NCI-H1105 treated with DMSO at 0.1 percent for 48 hours (cell line): ENCODE measurements at regions not wholly inside any gene's neighbourhood (a gene's known extent, or its start where the extent isn't known, plus 50 kb on each side); places are given as distances from the start of the nearest gene placed in this dataset.
"Not testable (repeated sequence)": the region's sequence is repeated elsewhere in the genome, so short reads cannot be mapped to it uniquely, and the experiment has no call there.

ENCODE experiments used
- DNase-seq: peaks from one replicate; lab custom pipeline; 2025; lab: John Stamatoyannopoulos, UW

DNA sequence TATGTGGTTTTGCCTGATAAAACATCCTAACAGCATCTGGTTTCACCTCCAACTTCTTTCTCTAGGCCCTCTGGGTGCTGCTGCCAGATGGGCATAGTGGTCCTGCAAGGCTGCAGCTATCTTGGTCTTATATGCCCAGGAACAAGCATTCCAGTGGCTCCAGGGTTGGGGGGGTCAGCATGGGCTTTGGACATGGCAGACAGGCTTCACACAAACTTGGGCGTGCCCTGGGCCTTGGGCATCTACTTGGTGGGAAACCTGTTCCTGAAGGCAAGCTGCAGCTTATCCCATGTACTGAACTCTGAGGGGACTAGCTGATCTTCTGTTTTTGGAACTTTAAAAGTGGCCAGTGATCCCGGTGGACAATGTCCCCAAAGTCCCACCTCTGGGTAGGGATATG lies 54.9 kb upstream of the ZNF678 start:
- DNase-seq: no peak

DNA sequence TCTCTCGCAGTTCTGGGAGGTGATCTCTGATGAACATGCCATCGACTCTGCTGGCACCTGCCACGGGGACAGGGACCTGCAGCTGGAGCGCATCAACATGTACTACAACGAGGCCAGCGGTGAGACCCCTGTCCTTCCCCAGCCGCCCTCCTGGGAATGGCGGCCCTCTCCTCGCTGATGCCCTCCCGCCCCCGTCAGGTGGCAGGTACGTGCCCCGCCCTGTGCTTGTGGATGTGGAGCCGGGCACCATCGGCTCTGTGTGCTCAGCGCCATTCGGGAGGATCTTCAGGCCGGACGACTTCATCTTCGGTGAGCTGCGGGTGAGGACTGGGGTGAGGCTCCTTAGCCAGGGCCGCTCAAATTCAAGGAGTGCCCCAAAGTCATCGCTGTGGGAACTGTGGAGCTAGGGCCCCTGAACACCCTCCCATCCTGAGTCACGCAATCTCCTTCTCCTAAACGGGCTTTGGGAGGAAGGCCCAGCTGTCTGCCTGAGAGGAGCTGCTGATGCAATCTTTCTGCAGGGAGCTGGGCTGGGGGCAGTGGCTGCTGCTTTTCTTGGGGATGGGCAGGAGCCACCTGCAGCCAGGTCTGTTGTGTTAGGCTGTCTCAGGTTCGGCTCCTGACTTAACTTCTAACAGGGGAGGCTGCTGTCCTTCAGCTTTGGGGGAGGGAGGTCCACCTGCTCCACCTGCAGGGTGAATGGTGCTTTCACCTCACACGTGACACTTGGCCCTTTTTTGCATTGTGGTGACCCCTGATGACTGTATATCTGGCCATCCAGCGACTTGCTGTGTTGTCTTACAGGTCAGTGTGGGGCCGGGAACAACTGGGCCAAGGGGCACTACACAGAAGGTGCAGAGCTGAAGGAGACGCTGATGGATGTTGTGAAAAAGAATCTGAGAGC lies 56.6 kb upstream of the ZNF678 start:
- DNase-seq: not testable (repeated sequence)

DNA sequence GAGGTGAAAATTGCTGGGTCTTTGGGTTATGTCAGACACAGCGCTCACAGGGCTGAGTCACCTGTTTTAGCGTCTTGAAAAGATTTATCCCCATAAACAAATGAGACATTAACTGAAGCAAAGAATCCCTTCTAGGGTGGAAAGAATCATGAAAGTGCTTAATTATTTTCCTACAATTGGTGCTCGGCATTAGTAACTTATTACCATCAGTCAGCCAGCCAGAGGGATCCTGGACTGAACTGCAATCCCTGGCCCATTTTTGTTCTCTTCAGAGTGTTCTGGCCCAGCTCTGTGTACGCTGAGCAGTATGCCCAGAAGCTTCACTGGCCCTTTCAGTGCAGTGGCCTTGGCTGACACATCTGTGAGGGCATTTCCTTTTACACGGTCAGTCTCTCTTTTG lies 67.3 kb upstream of the ZNF678 start:
- DNase-seq: not testable (repeated sequence)

DNA sequence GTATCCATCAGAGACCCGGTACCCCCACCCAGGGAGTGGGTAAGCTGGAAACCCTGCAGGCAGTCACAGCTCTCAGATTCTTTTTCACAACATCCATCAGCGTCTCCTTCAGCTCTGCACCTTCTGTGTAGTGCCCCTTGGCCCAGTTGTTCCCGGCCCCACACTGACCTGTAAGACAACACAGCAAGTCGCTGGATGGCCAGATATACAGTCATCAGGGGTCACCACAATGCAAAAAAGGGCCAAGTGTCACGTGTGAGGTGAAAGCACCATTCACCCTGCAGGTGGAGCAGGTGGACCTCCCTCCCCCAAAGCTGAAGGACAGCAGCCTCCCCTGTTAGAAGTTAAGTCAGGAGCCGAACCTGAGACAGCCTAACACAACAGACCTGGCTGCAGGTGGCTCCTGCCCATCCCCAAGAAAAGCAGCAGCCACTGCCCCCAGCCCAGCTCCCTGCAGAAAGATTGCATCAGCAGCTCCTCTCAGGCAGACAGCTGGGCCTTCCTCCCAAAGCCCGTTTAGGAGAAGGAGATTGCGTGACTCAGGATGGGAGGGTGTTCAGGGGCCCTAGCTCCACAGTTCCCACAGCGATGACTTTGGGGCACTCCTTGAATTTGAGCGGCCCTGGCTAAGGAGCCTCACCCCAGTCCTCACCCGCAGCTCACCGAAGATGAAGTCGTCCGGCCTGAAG lies 69.3 kb upstream of the ZNF678 start:
- DNase-seq: not testable (repeated sequence)

DNA sequence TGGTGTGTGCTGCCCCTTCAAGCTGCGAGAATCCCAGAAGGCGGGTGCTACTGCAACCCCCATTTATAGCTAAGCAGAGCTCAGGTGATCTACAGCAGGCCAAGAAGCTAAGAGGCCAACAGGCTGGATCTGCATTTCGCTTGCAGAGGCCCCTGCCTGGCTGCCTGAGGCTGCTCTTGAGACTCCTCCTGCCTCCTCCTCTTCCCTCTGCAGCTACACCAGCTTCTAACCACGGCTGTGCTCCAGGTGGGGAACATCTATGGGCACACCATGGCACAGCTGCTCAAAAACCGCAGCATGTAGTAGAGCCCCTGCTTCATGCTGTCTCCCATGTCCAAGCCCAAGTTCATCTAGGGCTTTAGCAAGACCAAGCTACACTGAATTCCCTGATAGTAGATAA lies 72.9 kb upstream of the ZNF678 start:
- DNase-seq: no peak

DNA sequence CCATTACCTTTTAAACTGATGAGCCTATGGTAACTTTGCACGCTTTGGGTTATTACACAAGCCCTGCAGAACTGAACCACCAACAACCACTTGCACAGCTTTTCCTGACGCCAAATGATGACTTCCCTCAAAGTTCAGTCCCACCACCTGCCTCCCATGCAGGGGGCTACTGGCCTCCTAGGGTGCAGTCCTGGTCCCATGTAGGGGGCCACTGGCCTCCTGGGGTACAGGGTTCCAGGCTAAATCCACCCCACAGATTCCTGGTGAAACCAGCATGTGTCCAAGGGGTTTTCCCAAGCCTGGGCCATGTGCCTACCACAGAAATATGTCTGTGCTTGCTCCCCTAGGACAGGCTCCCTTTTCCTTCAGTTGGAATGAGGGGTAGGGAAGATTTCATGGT lies 73.4 kb upstream of the ZNF678 start:
- DNase-seq: no peak

DNA sequence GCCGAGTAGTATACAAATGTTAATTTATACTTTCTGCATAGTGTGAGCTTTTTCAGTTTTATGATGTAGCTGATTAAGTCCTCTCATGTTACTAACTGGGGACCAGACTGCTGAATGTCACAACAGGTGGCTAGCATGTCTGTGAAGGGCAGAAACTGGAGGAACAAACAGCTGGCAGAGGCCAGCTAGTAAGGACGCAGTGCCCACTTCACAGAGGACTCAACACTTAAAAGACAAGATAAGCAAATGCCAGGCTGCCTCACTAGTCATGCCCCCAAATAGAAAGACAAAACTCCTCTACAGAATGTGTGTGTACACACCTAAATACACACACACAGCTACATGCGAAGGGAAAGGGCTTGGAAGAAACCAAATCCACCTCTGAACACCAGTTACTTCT lies 73.8 kb upstream of the ZNF678 start:
- DNase-seq: no peak

DNA sequence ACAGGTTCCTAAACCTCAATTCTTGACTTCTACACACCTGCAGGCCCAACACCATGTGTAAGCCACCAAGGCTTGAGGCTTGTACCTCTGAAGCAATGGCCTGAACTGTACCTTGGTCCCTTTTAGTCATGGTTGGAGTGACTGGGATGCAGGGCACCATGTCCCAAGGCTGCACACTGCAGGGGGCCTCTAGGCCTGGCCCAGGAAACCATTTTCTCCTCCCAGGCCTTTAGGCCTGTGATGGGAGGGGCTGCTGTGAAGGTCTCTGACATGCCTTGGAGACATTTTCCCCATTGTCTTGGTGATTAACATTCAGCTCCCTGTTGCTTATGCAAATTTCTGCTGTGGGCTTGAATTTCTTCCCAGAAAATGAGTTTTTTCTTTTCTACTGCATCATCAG lies 75.8 kb upstream of the ZNF678 start:
- no peak for DNase-seq

DNA sequence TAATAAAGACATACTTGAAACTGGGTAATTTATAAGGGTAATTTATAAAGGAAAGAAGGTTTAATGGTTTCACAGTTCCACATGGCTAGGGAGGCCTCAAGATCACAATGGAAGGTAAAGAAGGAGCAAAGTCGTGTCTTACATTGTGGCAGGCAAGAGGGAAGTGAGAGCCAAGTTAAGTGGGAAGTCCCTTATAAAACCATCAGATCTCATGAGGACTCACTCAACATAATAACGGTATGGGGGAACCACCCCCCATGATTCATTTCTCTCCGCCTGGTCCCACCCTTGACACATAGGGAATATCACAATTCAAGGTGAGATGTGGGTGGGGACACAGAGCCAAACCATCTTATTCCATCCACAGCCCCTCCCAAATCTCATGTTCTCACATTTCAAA lies 76.8 kb upstream of the ZNF678 start:
- no peak for DNase-seq

DNA sequence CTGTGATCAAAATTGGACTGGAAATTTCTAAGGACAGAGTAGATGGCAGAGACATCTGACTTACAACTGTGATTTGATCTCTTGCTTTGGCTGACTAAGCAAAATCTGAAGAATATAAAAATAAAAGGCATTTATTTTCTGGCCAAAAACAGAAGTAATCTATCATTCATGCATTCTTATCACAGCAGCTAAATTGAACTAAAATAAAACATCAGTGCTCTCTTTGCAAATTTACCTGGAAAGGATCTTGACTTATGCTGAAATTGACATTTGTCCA lies 81.4 kb upstream of the ZNF678 start:
- DNase-seq: no peak

DNA sequence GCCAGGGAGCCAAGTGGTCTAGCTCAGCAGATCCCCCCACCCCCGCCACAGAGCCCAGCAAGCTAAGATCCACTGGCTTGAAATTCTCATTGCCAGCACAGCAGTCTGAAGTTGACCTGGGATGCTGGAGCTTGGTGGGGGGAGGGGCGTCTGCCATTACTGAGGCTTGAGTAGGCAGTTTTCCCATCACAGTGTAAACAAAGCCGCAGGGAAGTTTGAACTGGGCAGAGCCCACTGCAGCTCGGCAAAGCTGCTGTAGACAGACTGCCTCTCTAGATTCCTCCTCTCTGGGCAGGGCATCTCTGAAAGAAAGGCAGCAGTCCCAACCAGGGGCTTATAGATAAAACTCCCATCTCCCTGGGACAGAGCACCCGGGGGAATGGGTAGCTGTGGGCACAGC lies 89.3 kb upstream of the ZNF678 start:
- DNase-seq: not testable (repeated sequence)

DNA sequence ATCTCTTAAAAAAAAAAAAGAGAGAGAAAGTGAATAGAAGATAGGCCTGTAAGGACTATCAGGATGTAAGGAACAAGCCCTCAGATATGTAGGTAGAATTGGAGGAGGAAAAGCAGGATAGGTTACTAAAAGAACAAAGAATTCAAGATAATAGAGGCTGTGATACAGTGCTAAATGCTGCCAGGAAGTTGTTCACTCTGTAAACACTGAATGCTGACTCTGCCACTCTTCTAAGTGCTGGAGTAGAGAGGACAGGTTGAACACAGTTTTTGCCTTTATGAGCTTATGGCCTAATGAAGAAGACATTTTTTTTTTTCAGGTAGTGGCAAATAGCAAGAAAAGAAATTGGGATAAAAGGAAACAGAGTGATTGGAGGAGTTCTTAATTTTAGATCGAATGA lies 90.6 kb upstream of the ZNF678 start:
- DNase-seq: no peak

DNA sequence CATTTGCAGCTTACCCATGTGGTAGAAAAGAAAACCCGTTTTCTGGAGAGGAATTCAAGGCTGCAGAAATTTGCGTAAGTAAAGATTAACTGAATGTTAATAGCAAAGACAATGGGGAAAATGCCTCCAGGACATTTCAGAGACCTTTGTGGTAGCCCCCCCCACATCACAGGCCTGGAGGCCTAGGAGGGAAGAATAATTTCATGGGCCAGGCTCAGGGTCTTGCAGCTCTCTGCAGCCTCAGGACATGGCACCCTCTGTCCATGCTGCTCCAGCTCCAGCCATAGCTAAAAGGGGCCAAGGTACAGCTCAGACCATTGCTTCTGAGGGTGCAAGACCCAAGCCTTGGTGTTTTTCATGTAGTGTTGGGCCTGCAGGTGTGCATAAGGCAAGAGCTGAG lies 92.7 kb upstream of the ZNF678 start:
- DNase-seq: no peak

DNA sequence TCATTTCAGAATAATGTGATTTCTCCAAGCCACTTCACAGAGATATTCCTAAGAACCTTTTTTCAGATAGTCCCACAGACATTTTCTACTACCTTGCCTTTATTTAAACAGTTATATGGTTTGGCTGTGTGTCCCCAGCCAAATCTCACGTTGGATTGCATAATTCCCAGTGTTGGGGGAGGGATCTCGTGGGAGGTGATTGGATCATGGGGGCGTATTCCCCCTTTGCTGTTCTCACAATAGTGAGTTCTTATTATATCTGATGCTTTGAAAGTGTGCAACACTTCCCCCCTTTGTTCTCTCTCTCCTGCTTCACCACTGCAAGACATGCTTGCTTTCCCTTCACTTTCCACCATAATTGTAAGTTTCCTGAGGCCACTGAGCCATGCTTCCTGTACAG lies 93.6 kb upstream of the ZNF678 start:
- no peak for DNase-seq

DNA sequence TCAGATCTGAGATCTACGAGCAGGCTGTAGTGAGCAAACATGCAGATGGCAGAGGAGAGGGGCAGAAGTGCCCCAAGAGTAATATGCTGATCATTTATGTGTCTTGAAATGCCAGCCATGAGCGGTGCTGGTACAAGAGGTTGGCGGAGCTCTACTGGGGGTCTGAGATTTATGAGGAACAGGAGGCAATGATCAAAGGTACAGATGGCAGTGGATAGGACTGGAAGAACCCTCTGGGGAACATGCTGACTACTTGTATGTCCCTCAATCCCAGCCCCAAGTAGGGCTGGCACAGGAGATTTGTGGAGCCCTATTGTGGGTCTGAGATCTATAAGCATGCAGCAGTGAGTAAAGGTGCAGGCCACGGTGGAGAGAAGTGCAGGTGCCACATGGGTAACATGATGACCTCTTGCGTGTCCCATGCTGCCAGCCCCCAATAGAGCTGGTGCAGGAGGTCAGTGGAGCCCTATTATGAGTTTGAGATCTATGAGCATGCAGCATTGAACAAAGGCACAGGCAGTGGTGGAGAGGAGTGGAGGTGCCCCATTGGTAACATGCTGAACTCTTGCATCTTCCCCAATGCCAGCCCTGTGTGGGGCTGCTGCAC lies 97.2 kb upstream of the ZNF678 start:
- DNase-seq: no peak

DNA sequence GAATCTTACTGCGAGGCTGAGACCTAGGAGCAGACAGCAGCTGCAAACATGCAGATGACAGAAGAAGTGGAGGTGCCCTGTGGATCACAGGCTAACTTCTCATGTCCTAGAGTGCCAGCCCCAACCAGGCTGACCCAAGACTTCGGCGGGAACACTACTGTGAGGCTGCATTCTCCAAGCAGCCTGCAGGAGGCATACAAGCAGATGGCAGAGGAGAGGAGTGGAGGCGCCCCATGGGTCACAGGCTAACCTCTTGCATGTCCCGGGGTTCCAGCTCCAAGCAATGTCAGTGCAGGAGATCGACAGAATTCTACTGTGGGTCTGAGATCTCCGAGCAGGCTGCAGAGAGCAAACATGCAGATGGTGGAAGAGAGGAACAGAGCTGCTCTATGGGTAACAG lies 98.1 kb upstream of the ZNF678 start:
- no peak for DNase-seq

DNA sequence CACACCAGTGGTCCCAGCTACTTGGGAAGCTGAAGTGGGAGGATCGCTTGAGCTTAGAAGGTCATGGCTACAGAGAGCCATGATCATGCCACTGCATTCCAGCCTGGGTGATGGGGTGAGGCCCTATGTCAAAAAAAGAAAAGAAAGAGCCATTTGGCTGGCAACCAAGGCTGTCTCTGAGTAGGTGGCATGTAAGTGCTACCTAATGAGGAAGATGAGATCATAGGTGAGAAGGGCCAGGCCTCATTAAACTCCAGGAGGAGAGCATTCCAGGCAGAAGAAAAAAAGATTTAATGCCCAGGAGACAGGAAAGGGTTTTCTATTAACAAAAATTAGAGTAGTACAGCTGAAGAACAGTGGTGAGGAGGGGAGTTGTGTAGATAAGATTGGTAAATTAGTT lies 103.4 kb upstream of the ZNF678 start:
- DNase-seq: no peak

DNA sequence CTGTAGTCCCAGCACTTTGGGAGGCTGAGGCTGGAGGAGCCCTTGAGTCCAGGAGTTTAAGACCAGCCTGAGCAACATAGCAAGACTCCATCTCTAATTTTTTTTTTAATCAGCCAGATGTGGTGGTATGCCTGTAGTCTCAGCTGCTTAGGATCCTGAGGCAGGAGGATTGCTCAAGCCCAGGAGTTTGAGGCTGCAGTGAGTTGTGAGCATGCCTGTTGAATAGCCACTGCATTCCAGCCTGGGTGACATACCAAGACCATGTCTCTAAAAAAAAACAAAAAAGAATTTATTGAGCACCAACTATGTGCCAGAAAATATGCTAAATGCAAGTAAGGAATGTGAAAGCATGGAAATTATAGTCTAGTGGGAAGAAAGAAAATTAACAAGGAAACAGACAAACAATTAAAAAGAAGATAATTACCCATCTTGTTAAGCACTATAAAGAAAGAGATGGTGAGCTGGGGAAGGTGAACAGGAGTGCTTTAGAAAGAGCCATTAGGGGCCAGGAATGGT lies 104.0 kb upstream of the ZNF678 start:
- DNase-seq: no peak

DNA sequence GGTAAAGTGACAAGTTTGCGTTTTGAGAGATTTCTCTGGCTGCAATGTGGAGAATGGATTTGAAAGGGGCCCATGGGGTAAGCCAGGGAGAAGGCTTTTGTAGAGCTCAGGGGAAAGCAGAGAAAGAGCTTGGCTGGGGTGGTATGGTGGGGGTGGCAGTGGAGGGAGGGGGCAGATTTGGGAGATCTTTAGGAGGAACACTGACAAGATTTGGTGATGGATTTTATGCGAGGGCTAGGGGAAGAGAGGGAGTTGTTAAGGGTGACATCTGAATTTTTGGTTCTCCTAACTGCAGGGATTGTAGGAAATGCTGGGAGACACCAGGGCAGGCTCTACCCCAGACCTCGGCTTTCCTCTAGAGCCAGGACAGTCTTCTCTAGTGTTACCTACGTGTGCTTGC lies 108.7 kb upstream of the ZNF678 start:
- DNase-seq: no peak

DNA sequence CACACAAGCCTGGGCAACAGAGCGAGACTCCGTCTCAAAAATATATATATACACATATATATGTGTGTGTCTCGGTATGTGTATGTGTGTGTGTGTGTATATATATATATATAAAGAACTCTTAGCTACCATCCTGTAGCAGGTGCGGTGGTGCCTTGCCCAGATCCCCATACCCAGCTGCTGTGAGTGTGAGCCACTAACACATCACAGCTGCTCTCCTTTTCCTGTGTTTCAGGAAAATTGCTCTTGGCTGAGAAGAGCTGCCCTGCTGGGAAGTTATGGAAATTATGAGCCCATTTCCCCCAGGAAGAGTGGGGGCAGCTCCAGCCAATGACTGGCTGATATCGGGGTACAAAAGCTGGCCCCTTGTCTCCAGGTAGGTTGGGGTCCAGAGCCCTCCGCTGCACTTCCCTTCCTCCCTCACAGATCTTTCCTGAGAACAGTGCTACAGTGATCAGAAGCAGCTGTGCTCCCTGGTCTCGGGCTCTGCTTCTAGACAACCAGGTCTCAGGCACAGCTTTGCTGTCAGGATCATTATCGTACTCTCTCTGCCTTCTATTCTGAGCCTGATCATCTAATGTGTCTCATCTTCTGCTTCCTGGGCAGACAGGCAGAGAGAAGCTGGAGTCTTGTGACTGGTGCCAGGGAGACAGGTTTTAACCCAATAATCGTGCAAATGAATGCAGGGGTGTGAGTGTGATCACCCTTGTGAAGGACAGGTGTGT lies 109.6 kb upstream of the ZNF678 start:
- DNase-seq: no peak

DNA sequence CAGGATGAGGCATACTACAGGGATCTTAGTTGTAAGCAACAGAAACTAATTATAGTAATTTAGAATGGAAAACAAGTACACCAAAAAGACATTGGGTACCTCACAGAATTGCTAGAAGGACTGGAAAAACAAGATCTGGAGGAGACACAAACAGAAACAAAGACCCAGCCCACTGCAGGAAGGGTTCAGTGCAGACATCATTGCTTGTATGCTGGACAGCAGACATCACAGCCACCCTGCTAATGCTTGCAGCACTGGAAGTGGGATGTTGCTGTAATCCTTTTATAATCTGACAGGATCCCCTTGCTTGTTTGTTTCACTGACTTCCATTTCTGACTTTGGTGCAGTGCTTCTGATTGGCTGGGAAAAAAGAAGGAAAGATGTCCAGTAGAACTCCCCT lies 111.4 kb upstream of the ZNF678 start:
- no peak for DNase-seq

DNA sequence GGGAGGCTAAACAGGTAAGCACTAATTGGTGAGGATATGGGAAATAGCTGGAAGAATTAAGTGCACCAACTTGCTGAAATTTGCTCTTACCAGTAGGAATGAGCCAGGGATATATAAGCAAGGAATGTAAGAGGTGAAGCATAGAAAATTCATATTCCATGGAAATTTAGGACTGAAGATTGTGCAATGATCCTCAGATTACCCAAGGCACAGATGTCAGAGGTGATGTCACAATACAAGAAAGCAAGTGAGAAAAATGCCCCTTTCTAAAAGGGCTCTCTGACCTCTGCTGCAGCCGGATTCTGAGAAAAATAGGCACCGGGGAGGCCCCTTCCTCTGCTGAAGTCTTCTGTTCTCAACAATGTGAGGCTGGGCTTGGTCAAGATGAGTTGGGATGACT lies 112.3 kb upstream of the ZNF678 start:
- no peak for DNase-seq

DNA sequence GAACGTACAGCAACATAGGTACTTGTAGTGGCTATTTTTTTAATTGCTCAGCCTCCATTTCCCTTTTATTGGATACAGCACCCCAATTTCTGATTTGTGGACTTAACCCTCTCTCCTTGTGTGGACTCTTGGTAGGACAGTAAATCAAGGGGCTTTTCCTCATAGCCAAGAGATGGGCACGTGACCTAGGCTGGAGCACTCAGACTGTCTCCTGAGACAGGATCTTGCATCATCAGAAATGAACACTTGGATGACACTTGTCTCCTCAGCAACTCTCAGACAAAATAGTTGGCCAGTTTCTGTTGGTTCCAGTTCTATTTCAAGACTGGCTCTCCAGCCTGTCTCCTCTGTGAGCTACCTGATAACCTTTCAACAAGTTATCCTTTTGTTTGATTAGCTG lies 112.9 kb upstream of the ZNF678 start:
- no peak for DNase-seq
